ENCODE measurements at regions not wholly inside any gene's neighbourhood (a gene's known extent, or its start where the extent isn't known, plus 50 kb on each side); places are given as distances from the start of the nearest gene placed in this dataset.

DNA sequence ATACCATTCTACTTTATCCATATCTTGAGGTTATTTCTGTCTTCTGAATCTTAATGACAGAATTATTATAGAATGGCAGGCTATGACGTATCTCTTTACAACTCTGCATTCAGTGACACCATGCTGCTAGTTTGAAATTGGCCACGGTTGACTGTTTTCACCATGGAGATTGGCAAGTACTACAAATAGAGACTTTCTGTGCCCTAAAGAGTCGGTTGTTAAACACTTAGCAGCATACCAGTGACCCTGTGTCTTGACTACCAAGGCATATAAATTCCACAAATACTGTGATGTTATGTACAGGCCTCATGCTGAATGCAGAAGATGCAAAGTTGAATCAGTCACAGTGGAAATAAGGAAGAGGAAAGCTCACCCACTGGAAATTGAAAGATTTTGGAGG lies 67.0 kb upstream of the CADPS start:
- TF ChIP-seq, protein P1, sequence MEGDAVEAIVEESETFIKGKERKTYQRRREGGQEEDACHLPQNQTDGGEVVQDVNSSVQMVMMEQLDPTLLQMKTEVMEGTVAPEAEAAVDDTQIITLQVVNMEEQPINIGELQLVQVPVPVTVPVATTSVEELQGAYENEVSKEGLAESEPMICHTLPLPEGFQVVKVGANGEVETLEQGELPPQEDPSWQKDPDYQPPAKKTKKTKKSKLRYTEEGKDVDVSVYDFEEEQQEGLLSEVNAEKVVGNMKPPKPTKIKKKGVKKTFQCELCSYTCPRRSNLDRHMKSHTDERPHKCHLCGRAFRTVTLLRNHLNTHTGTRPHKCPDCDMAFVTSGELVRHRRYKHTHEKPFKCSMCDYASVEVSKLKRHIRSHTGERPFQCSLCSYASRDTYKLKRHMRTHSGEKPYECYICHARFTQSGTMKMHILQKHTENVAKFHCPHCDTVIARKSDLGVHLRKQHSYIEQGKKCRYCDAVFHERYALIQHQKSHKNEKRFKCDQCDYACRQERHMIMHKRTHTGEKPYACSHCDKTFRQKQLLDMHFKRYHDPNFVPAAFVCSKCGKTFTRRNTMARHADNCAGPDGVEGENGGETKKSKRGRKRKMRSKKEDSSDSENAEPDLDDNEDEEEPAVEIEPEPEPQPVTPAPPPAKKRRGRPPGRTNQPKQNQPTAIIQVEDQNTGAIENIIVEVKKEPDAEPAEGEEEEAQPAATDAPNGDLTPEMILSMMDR (conservative IDR thresholded peaks at IDR 0.05; ENCODE audit: low read length): no peak
- TF ChIP-seq EZH2phosphoT487 (IDR thresholded peaks at IDR 0.05; ENCODE audit: borderline replicate concordance, low read depth, low read length): no peak
- H3K9me2 ChIP-seq (ENCODE audit: insufficient read depth, low read length): no peaks in the 10 kb centered on the region
- no peaks in the 10 kb centered on the region for H3K4me1 ChIP-seq (ENCODE audit: insufficient read depth, low read length, poor library complexity, severe bottlenecking)
- POLR2A ChIA-PET: interaction anchor here (0.9 kb wide), 1 partner anchor 16 kb away, joined by 4 read pairs; no protein-coding TSS in a partner anchor
- no peak overlapping the region for H3K27ac ChIP-seq (ENCODE audit: low read depth, low read length, poor library complexity, severe bottlenecking)
- H3K4me3 ChIP-seq (ENCODE audit: low read depth, low read length, poor library complexity, severe bottlenecking): no peak overlapping the region
- intact Hi-C loops (cut with micrococcal nuclease; ENCODE audit: unreplicated experiment): no loop called here
- no peaks in the 10 kb centered on the region for H3K79me2 ChIP-seq (ENCODE audit: insufficient read depth, low read depth, low read length)
- no peak overlapping the region for H3K4me2 ChIP-seq (ENCODE audit: low read length)
- CTCF ChIA-PET (ENCODE audit: unreplicated experiment): no interaction called here
- H3K9me3 ChIP-seq (ENCODE audit: low read length): no peaks in the 10 kb centered on the region
- no peaks in the 10 kb centered on the region for H3K36me3 ChIP-seq (ENCODE audit: insufficient read depth, low read length)
- no peaks in the 10 kb centered on the region for H4K20me1 ChIP-seq (ENCODE audit: insufficient read depth, low read length)
- no peak for DNase-seq (ENCODE audit: low spot score)
- no TSS peak for BruUV-seq (replicated peaks)
- H2AFZ ChIP-seq (ENCODE audit: low read length): no peak overlapping the region

DNA sequence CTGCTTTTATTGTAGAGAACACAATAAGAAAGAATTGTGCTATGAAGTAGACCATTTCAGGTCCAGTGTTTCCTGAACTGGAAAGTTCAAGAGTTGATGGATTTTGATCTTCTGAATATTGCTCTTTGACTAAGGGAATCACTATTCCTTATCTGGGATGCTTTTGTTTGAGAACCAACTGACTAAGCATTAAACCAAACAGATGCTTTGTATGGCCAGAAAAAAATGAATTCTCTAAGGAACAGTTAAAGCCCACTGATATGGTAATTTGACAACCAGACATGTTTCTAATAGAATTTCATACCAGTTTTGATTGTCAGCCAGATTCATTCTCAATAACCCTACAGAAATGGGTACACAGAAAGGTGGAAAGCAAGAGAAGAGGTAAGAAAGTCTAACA lies 67.5 kb upstream of the CADPS start:
- Histone ChIP-seq H3K4me3 (ENCODE audit: low read depth, low read length, poor library complexity, severe bottlenecking) (no peak overlapping the region), H3K9me3 (ENCODE audit: low read length) (no peaks in the 10 kb centered on the region), H3K9me2 (ENCODE audit: insufficient read depth, low read length) (no peaks in the 10 kb centered on the region), H4K20me1 (ENCODE audit: insufficient read depth, low read length) (no peaks in the 10 kb centered on the region), H3K4me2 (ENCODE audit: low read length) (no peak overlapping the region), H3K79me2 (ENCODE audit: insufficient read depth, low read depth, low read length) (no peaks in the 10 kb centered on the region), H3K27ac (ENCODE audit: low read depth, low read length, poor library complexity, severe bottlenecking) (no peak overlapping the region), H2AFZ (ENCODE audit: low read length) (no peak overlapping the region), H3K36me3 (ENCODE audit: insufficient read depth, low read length) (no peaks in the 10 kb centered on the region), H3K4me1 (ENCODE audit: insufficient read depth, low read length, poor library complexity, severe bottlenecking) (peaks cover under 1% of the 10 kb centered on the region)
- TF ChIP-seq EZH2phosphoT487 (IDR thresholded peaks at IDR 0.05; ENCODE audit: borderline replicate concordance, low read depth, low read length): no peak
- TF ChIP-seq, protein P1 (conservative IDR thresholded peaks at IDR 0.05; ENCODE audit: low read length): no peak
- intact Hi-C loops (cut with micrococcal nuclease; ENCODE audit: unreplicated experiment): no loop called here
- no TSS peak for BruUV-seq (replicated peaks)
- ChIA-PET POLR2A (interaction anchor here (0.9 kb wide), 1 partner anchor 16 kb away, joined by 4 read pairs; no protein-coding TSS in a partner anchor), CTCF (ENCODE audit: unreplicated experiment) (no interaction called here)
- no peak for DNase-seq (ENCODE audit: low spot score)

DNA sequence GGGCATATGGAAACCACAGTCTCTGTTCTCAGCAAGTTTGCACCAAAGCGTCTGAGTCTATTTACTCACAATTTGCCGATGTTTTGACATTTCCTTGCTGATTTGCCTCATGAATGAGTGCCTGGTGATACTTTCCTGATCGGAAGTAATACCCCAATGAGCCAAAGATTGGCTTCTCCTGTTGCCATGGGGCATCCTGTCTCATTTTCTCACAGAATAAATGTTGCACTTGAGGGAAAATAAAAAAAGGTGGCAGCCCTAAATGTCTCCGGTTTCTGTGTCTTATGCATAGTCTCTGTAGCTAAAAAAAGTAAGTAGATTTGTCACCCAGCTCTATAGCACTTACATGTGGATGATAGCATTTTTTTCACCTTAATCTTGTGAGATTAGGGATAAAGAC lies 73.7 kb upstream of the CADPS start:
- no TSS peak for BruUV-seq (replicated peaks)
- Histone ChIP-seq H3K4me1 (ENCODE audit: insufficient read depth, low read length, poor library complexity, severe bottlenecking) (peaks cover 5% of the 10 kb centered on the region), H3K9me3 (ENCODE audit: low read length) (no peaks in the 10 kb centered on the region), H3K79me2 (ENCODE audit: insufficient read depth, low read depth, low read length) (no peaks in the 10 kb centered on the region), H2AFZ (ENCODE audit: low read length) (no peak overlapping the region), H3K4me2 (ENCODE audit: low read length) (no peak overlapping the region), H3K36me3 (ENCODE audit: insufficient read depth, low read length) (no peaks in the 10 kb centered on the region), H4K20me1 (ENCODE audit: insufficient read depth, low read length) (no peaks in the 10 kb centered on the region), H3K4me3 (ENCODE audit: low read depth, low read length, poor library complexity, severe bottlenecking) (no peak overlapping the region), H3K27ac (ENCODE audit: low read depth, low read length, poor library complexity, severe bottlenecking) (no peak overlapping the region), H3K9me2 (ENCODE audit: insufficient read depth, low read length) (no peaks in the 10 kb centered on the region)
- ChIA-PET POLR2A (no interaction called here), CTCF (ENCODE audit: unreplicated experiment) (no interaction called here)
- DNase-seq (ENCODE audit: low spot score): no peak
- TF ChIP-seq, protein P1 (conservative IDR thresholded peaks at IDR 0.05; ENCODE audit: low read length): no peak
- no peak for TF ChIP-seq EZH2phosphoT487 (IDR thresholded peaks at IDR 0.05; ENCODE audit: borderline replicate concordance, low read depth, low read length)
- intact Hi-C loops (cut with micrococcal nuclease; ENCODE audit: unreplicated experiment): no loop called here
